Activated naive CD8-positive, alpha-beta T cell (primary cell): ENCODE measurements at regions not wholly inside any gene's neighbourhood (a gene's known extent, or its start where the extent isn't known, plus 50 kb on each side); places are given as distances from the start of the nearest gene placed in this dataset.

Source experiments
- H3K27ac Mint-ChIP-seq: one replicate; pipeline ENCODE4 v1.8.0; 2021; ENCODE audit warnings: mixed read lengths
- H3K27me3 Mint-ChIP-seq: one replicate; pipeline ENCODE4 v1.8.0; 2021; ENCODE audit warnings: mixed read lengths
- H3K36me3 Mint-ChIP-seq: one replicate; pipeline ENCODE4 v1.8.0; 2021; ENCODE audit warnings: mixed read lengths
- H3K4me1 Mint-ChIP-seq: one replicate; pipeline ENCODE4 v1.8.0; 2021; ENCODE audit warnings: low read depth, mixed read lengths
- H3K4me3 Mint-ChIP-seq: one replicate; pipeline ENCODE4 v1.8.0; 2021; ENCODE audit warnings: mild to moderate bottlenecking, mixed read lengths
- H3K9me3 Mint-ChIP-seq: one replicate; pipeline ENCODE4 v1.8.0; 2021; ENCODE audit warnings: low read depth, mixed read lengths

DNA sequence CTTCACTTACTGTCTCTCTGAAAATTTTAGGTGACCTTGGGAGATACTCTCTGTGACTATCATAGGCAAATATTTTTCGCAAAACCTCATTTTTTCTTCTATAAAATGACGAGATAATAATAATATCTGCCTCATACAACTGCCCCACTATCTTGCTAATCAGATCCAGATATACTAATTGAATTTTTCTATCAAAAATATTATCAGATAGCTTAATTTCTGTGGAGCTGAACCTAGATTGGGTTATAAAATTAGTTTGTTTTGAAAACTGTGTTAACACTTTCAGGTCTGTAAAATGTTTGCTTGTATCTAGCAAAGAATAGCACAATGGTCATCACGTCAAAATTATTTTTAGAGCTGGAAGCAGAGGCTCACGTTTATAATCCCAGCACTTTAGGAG, 486.7 kb upstream of the LRRN3 start:
- Mint-ChIP-seq H3K27me3 (no peaks in the 10 kb centered on the region), H3K4me3 (no peak overlapping the region), H3K9me3 (peaks cover 3% of the 10 kb centered on the region), H3K36me3 (peaks cover 8% of the 10 kb centered on the region), H3K27ac (no peak overlapping the region), H3K4me1 (peaks cover 8% of the 10 kb centered on the region)

DNA sequence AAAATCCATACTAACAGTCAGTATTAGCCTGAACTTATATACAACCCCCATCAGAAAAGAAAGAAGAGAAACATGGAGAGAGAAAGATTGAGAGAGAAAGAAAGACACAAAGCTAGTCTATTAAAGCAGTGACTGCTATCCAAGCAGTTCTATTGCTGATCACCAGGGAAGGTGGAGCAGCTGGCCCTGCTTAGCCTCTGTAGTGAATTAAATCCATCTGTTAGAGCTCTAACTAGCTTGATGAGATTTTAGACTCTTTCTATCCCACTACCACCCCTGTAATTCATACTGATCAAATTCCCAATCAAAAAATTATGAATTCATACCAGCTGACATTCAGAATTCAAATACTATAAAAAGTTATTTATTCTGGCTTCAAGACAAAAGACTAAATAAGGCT, 486.0 kb upstream of the LRRN3 start:
- H3K36me3 Mint-ChIP-seq: peaks cover 8% of the 10 kb centered on the region
- H3K4me1 Mint-ChIP-seq: peaks cover 8% of the 10 kb centered on the region
- no peaks in the 10 kb centered on the region for H3K27me3 Mint-ChIP-seq
- no peak overlapping the region for H3K27ac Mint-ChIP-seq
- no peak overlapping the region for H3K4me3 Mint-ChIP-seq
- peaks cover 3% of the 10 kb centered on the region for H3K9me3 Mint-ChIP-seq

DNA sequence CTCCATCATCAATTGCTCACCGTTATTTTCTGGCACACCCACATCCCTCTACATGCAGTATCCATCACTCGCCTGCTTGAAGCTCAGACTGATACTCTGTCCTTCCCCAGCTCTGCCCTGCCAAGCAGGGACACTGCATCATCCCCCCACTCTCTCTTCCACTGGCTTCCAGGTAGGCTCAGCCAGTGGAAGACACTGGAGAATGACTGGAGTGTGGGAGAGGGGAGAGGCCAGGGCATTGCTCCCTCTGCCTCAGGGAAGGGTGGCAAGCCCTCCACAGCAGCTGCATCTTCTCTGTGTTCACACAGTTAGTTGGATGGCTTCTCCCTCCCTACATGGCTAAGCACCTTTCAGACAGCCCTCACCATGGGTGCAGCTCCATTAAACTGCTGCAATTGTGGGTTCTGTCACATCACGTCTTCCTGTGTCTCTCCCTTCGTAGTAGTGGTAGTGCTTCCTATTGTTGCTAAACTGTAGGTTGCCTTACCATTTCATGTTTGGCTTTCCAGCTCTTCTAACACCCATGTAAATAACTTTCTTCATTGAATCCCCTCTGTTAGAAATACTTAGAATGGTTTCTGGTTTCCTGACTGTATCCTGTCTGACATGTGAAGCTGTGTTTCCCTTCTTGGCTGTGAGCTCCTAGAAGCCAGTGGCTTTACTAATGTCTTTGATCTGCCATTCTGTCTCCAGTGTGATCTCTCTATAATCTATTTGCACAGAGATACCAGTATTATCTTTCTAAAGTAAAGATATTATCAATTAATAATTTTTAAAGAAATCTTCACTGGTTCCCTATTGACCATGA, 483.7 kb upstream of the LRRN3 start:
- peaks cover 3% of the 10 kb centered on the region for H3K9me3 Mint-ChIP-seq
- H3K4me3 Mint-ChIP-seq: no peak overlapping the region
- peaks cover 8% of the 10 kb centered on the region for H3K36me3 Mint-ChIP-seq
- H3K4me1 Mint-ChIP-seq: peaks cover 8% of the 10 kb centered on the region
- no peaks in the 10 kb centered on the region for H3K27me3 Mint-ChIP-seq
- H3K27ac Mint-ChIP-seq: no peak overlapping the region

DNA sequence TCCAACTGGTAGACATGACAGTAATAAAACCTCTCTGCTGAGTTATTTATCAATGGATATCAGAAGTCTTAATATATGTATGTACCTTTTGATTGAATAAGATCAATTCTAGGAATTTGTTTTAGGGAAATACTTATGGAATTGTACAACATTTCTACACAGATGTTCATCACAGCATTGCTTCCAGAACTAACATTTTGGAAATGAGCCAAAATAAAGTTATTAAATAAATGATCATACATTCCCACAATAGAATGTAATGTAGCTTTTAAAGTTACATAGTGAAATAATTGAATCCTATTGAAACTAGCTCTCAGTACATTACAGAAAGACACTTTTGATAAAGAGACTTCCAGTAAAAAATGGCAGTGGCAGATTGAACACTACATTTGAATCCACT, 481.6 kb upstream of the LRRN3 start:
- peaks cover 5% of the 10 kb centered on the region for H3K36me3 Mint-ChIP-seq
- peaks cover 3% of the 10 kb centered on the region for H3K9me3 Mint-ChIP-seq
- no peak overlapping the region for H3K27ac Mint-ChIP-seq
- H3K4me1 Mint-ChIP-seq: peaks cover 8% of the 10 kb centered on the region
- no peak overlapping the region for H3K4me3 Mint-ChIP-seq
- no peaks in the 10 kb centered on the region for H3K27me3 Mint-ChIP-seq

DNA sequence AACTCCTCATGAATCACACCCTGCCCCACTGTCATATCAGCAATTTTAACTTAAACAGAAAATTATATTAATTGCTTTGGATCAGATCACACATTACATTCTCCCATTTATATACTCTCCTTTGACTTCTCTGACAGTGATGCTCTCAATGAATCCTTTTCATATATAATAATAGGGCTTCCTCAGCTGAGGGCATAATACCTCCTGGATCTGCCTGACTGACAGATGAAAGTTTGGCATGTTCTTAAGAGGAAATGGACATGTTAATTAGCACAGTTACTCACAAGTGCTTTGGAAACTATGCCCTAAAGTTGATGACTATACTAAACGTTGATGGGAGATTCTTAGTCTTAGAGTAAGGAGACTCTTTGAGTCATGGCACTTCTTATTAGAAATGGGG, 478.2 kb upstream of the LRRN3 start:
- Mint-ChIP-seq H3K9me3 (peaks cover 5% of the 10 kb centered on the region), H3K27ac (no peak overlapping the region), H3K4me3 (no peak overlapping the region), H3K4me1 (no peaks in the 10 kb centered on the region), H3K36me3 (no peaks in the 10 kb centered on the region), H3K27me3 (no peaks in the 10 kb centered on the region)
